Stimulated activated CD4-positive, alpha-beta T cell treated with anti-CD3 and anti-CD28 coated beads, Interleukin-12 subunit alpha, Interleukin-12 subunit beta, amount 100 ng/mL, for 4 hours (primary cell): ENCODE measurements at regions not wholly inside any gene's neighbourhood (a gene's known extent, or its start where the extent isn't known, plus 50 kb on each side); places are given as distances from the start of the nearest gene placed in this dataset.
"Not testable (repeated sequence)": the region's sequence is repeated elsewhere in the genome, so short reads cannot be mapped to it uniquely, and the experiment has no call there.

Experiments
- DNase-seq: peaks from one replicate; pipeline ENCODE4 v3.0.0-alpha.2; 2020

GRCh38 chr2:194464964-194465638, 1191.9 kb upstream of the SLC39A10 start:
- no peak for DNase-seq

- DNase-seq: not testable (repeated sequence)
Measured at GRCh38 chr2:194462883-194463282, 1194.1 kb upstream of the SLC39A10 start.

GRCh38 chr2:194455358-194455757, 1201.7 kb upstream of the SLC39A10 start:
- no peak for DNase-seq

GRCh38 chr2:194452504-194452903, 1204.5 kb upstream of the SLC39A10 start:
- DNase-seq: no peak

- DNase-seq: no peak
Measured at GRCh38 chr2:194445226-194445625, 1211.8 kb upstream of the SLC39A10 start.

GRCh38 chr2:194443926-194444325, 1213.1 kb upstream of the SLC39A10 start:
- DNase-seq: no peak

- DNase-seq: no peak
Measured at GRCh38 chr2:194424683-194425209, 1232.3 kb upstream of the SLC39A10 start.

- no peak for DNase-seq
Measured at GRCh38 chr2:194411221-194411620, 1245.8 kb upstream of the SLC39A10 start.

- no peak for DNase-seq
Measured at GRCh38 chr2:194395818-194396217, 1261.2 kb upstream of the SLC39A10 start.

- DNase-seq: no peak
Measured at GRCh38 chr2:194385376-194385775, 1271.7 kb upstream of the SLC39A10 start.

- no peak for DNase-seq
Measured at GRCh38 chr2:194383401-194383800, 1273.6 kb upstream of the SLC39A10 start.

- DNase-seq: no peak
Measured at GRCh38 chr2:194382221-194382620, 1274.8 kb upstream of the SLC39A10 start.

GRCh38 chr2:194380011-194380410, 1277.0 kb upstream of the SLC39A10 start:
- DNase-seq: no peak

- not testable (repeated sequence) for DNase-seq
Measured at GRCh38 chr2:194367390-194367789, 1289.6 kb upstream of the SLC39A10 start.

- DNase-seq: no peak
Measured at GRCh38 chr2:194363878-194364277, 1293.1 kb upstream of the SLC39A10 start.

GRCh38 chr2:194363295-194363694, 1293.7 kb upstream of the SLC39A10 start:
- DNase-seq: no peak

- DNase-seq: no peak
Measured at GRCh38 chr2:194352505-194352904, 1304.5 kb upstream of the SLC39A10 start.

GRCh38 chr2:194346193-194346592, 1310.8 kb upstream of the SLC39A10 start:
- no peak for DNase-seq

GRCh38 chr2:194345347-194345746, 1311.7 kb upstream of the SLC39A10 start:
- DNase-seq: no peak

- DNase-seq: no peak
Measured at GRCh38 chr2:194343167-194343566, 1313.9 kb upstream of the SLC39A10 start.

- no peak for DNase-seq
Measured at GRCh38 chr2:194332799-194333490, 1324.1 kb upstream of the SLC39A10 start.

GRCh38 chr2:194328456-194328855, 1328.6 kb upstream of the SLC39A10 start:
- DNase-seq: no peak

GRCh38 chr2:194327196-194327888, 1329.7 kb upstream of the SLC39A10 start:
- DNase-seq: no peak

GRCh38 chr2:194323740-194324139, 1333.3 kb upstream of the SLC39A10 start:
- DNase-seq: no peak
